HL-60/S4 treated with phorbol 12-myristate 13-acetate at 8.2 ng/mL for 4 days and 3 days (cell line): ENCODE measurements at regions not wholly inside any gene's neighbourhood (a gene's known extent, or its start where the extent isn't known, plus 50 kb on each side); places are given as distances from the start of the nearest gene placed in this dataset.
"Not testable (repeated sequence)": the region's sequence is repeated elsewhere in the genome, so short reads cannot be mapped to it uniquely, and the experiment has no call there.

Source experiments
- in situ Hi-C: fragments of 300-500 bp; cut with MboI; formaldehyde crosslinking; loops from 2 replicates; pipeline ENCODE4 v1.15.0; 2022; ENCODE audit warnings: low sequenced_read_pairs

DNA sequence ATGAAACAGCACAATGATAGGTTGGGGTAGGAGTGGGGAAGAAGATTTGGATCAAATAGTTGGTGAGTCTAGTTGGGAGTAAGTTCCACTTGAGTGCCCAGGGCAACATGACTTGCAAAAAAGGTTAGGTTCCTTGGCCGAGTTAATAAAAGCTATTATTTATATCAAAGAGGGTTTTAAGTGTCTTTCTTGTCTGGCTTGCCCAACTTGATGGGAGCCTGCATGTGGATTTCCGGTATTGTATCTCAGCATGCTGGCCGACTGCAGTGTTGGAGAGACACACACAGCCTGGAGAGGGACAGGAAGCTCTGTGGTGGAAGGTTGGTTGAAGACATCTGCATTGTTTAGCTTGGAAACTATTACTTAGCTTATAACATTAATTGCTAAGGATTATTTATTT lies 449.5 kb upstream of the TBL1XR1 start:
- in situ Hi-C loops: no loop called here

DNA sequence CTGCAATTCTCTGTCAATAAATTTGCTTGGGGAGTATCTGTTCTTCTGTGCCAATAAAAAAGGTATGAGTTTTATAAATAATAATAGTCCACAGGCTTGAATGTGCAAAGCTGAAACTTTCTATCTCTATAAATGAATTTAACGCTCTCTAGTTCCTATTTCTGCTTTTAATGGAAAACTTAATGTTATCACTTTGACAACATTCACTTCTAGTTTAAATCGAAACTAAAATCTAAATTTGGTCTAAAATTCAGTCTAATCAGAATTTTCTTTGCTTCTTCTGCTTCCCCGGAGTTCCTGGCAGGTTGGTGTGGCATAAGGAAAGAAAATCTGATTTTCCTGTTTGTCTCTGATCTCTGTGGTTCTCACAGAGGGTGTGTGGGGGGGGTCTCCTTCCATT lies 450.1 kb upstream of the TBL1XR1 start:
- in situ Hi-C loops: no loop called here

DNA sequence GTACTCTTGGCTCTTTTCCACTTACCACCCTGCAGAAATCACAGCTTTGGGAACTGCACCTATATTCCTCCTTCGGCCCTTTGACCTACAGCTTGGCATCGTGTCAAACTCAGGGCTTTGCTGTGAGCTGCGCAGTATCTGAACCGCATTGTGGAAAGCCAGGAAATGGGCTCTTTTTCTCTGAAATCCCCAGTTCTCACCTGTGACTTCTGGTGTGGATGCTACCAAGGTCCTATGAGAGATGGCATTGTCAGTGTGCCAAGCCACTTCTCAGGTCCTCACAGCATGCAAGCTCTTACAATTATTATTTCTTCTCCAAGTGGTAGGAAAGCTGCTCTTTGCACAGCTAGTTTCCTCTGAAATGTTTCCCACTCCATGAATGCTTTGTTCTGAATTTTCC lies 450.6 kb upstream of the TBL1XR1 start:
- in situ Hi-C loops: no loop called here

DNA sequence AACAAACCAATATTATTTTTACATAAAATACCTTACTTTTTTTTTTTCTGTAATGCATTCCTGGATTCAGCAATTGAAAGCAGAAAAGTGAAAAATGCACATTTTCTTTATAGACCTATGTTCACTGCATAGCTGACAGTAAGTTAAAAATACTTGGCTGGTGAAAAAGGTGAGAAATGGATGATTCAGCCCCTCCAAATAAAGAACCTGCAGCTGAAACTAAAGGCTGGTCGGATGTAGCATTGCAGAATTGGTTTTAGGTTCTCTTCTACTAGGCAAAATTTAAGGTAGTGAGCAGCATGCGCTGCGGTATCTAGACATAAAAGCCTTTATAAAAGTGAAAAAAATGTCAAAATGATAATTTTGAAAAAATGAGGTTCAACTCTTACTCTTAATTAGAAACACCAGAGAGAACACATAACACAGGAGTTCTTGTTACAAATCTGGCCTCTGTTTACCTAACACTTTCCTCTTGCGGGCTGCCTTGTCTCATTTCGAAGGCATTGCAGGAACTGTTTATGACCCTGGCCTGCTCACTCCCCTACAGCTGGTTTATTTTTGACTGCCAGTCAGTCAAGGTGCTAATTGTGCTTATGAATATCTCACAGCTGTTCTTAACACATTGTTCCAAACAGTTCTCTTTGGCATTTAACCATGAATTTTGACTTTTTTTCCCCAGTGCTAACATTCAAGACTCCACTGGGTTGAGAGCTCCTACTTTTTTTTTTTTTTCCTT lies 455.4 kb upstream of the TBL1XR1 start:
- in situ Hi-C loops: no loop called here

DNA sequence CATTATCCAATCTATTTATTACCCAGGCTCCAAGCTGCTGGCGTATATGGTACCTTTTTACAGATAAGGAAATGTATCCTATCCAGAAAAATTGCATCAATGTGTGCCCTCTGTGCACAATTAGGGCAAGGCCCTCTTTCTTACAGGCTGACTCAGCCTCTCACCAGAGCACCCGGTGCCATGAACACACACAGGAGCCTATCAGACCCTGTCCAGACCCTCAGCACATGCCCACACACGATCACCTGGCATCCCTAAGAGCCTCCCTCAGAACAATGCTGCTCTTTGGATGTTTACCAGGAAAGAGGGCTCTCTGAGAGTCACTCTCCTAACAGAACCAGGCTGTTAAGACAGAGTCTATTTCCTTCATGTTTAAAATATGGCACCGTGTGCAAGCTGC lies 460.0 kb upstream of the TBL1XR1 start:
- in situ Hi-C loops: no loop called here

DNA sequence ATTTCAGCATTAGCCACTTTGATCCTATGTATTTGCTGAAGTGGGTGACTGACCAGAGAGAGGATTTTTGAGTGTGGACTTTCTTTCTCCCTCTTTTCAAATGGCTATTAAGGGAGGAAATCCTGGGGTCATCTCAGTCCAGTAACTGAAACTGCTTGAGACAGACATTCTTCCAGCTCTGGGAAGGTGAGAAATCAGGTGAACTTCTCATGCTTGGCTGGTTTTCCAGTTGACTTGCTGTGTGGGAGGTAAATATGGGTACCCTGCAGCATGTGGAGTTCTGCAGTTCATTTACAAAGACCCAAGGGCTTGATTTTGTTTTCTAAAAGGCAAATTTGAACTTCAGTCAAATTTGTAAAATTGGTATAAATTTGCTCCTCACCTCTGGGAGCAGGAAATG lies 461.1 kb upstream of the TBL1XR1 start:
- in situ Hi-C loops: no loop called here

DNA sequence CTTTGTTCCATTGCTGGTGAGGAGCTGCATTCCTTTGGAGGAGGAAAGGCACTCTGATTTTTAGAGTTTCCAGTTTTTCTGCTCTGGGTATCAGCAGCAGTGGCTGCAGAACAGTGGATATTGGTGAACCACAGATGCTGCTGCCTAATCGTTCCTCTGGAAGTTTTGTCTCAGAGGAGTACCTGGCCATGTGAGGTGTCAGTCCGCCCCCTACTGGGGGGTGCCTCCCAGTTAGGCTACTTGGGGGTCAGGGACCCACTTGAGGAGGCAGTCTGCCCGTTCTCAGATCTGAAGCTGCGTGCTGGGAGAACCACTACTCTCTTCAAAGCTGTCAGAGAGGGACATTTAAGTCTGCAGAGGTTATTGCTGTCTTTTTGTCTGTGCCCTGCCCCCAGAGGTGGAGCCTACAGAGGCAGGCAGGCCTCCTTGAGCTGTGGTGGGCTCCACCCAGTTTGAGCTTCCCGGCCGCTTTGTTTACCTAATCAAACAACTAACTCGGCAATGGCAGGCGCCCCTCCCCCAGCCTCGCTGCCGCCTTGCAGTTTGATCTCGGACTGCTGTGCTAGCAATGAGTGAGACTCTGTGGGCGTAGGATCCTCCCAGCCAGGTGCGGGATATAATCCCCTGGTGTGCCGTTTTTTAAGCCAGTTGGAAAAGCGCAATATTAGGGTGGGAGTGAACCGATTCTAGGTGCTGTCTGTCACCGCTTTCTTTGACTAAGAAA lies 467.3 kb upstream of the TBL1XR1 start:
- in situ Hi-C loops: not testable (repeated sequence)

DNA sequence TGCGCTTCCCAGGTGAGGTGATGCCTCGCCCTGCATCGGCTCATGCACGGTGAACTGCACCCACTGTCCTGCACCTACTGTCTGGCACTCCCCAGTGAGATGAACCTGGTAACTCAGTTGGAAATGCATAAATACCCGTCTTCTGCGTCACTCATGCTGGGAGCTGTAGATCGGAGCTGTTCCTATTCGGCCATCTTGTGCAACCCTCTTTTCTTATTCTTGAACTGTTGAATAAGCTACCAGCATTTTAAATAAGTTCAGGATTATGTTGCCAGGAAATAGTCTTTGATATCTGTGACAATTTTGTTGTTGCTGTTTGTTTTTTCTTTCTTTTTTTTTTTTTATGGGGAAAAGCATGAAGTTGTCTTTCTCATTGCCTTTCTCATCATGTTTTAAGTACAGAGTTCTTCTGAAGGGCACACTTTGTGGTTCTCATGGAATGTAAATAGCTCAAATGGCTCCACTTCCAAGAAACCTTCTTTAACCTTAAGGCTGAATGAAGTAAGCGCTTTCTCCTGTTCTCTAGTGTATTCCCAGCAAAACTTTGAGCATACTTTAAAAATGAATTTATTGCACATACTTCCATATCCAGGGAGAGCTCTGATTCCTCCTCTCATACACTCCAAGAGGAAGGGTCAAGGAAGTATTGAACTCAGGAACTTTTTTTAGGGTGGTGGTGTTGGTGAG lies 468.0 kb upstream of the TBL1XR1 start:
- in situ Hi-C loops: no loop called here

DNA sequence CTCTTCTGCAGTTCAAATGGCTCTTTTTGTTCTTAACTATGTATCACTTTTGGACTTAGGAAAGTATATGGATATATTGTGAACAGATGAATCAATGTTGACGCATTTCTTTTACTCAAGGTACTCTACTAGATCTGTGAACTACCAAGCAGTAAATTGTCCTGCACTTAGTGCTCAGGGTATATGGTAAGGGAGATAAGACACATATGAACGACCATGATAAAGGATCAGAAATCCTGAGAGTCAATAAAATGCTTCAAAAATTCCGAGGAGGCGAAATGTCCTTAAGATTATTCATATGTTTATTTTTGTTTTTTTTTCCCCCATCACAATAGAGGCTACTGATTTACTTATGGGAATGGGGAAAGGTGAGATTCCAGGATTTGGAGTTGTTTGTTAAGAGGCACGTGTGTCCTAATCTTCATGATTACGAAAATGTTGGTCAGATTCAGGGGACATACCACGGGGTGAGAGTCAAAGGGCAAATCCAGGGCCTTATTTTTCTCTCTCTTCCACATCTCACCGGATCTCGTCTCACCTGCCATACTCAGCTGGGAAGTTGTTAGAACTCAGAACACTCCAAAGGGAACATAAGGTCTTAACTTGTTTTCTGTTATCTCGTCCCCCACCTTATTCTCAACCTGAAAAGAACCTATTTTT lies 475.1 kb upstream of the TBL1XR1 start:
- in situ Hi-C loops: no loop called here

DNA sequence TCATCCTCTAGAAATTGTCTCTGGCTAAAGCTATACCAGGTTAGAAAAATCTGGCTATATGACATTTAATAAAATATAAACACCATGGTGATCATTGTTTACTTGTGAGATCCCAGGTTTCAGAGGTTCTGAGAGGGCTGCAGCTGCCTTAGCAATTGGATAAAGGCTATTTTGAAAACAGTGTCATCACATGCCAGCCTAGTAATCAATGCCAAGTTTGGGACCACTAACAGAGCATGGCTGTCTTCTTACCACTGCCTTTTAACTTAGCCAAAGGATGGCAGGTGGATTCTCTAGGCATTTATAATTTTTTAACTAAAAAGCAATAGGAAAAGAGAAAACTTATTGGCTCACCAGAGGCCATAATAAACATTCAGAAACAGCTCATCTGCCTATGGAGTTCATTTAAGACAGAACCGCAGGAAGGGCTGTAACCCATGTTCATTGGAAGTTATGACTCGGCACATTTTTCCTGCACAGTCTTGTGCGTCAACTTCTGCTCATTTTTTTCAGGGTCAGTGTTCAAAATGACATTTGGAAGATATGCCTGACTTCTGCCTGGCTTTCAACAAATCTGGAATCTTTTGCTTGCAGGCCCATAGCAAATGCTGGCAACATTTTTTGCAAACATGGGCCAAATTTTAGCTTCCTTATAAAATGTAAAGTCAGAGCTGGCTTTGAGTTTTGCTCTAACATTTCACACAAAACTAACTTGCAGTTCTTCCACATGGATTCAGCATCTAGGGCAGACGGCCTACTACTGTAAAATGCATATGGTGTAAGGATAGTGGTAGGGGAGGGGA lies 476.0 kb upstream of the TBL1XR1 start:
- in situ Hi-C loops: no loop called here

DNA sequence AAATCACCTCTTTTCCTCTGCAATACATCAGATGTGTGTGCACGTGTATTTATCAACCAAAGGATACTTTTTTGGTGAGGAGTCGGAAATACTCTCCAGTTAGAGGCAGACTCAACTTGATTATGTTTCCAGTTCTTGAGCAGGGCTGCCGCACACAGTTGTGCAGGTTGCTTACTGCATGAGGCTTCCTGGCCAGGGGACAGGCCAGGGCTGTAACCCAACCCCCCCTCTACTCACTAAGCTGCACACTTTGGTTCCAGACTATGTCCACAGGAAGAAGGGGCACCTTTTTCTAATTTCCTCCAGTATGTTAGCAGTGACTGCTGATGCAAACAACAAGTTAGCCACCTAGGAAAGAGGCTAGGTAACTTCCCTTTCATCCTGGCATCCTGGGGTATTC lies 476.9 kb upstream of the TBL1XR1 start:
- in situ Hi-C loops: no loop called here

DNA sequence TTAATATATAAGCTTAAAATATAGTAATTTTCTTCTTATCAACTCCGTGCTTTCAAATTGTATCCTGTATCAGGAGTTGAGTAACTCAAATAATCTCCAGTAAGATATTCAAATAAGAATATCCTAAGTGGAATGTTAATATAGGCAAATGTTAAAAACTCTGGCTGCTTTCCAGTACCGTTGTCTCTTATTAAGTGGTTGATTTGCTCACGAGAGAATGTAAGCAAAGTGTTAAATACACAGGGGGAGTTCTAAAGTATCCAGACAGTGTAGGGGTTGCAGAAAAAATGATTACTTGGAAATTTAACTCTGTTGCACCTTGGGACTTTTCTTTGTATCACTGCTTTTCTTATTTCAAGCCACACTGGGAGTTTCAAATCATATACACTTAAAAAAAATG lies 478.9 kb upstream of the TBL1XR1 start:
- in situ Hi-C loops: no loop called here

DNA sequence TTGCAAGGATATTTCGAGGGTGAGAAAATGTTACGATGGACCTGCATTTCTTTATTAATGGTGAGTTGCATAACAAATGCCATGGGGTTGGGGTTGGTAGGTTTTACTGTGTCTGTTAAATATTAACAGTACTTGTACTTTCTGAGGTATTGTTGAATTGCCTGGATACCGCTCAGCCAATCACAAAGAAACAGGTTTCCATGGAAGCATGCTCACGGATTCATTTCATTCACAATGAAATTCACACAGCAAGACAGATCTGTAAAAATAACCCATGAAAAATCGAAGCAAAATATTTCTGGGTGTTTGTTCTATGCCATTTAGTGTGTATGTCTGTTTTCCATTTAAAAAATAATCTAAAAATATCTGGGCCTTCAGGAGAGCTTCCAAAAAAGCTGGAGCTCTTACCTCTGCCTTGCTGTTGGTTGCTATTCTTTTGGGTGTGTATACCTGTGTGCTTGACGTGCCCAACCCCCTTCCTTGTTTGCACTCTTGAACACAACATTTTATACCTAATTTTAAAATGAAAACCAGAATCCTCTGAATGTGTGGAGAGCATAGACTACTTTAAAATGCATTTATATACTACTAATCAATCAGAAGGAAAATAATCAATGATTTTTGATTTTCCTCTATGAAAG lies 479.8 kb upstream of the TBL1XR1 start:
- in situ Hi-C loops: no loop called here

DNA sequence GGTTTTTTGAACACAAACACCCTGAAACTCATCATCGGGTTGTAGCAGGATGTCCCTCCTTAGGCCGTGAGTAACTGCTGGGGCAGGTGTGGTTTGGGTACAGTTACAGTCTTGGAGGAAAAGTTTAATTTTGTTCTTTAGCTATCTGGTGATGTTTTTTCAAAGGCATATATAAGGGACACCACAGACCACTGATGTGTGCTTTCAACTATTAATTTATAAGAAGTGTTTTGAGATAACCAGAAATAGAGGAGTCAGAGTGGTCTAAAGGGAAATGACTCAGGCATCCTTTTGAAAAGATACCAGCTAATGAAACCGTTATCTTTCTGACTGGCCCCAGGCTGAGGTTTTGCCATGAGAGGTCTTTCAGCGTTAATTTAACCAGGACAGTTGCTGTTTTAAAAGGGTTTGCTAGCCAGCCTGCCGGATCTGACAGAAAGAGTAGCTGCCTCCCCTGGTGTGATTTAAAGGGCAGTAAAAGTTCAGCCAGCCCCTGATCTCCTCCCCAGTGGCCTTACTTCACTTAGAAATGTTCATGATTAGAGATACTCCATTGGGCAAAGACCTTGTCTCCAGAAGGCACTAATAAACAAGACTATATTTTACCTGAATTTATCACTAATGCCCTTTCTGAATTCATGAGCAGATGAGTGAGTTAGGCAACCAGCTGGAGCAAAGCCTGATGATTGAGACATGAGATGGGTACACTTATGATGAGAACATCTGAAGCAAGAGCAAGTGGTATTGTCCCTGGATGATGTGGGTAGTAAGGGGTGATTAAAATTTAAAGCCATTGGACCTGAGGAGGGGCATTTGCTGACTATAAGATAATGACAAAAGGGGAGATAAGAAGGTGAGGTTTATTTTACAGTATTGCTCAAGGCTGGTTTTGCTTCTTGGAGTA lies 482.5 kb upstream of the TBL1XR1 start:
- in situ Hi-C loops: no loop called here

DNA sequence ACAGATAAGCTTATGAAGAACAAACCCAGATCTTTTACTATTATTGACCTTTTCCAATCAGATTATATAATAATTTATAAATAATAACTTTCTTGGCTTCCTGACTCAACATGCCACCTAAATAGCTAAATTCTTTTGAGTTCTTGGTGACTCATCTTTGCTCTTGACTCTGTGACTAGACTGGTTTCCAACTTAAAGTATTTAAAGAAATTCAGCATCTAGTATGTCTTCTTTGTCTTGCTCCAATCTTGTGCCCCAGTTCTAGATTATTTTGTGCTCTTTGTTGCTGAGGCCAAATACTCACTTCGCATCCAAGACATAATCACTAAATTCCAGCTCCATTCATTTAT lies 483.2 kb upstream of the TBL1XR1 start:
- in situ Hi-C loops: no loop called here

DNA sequence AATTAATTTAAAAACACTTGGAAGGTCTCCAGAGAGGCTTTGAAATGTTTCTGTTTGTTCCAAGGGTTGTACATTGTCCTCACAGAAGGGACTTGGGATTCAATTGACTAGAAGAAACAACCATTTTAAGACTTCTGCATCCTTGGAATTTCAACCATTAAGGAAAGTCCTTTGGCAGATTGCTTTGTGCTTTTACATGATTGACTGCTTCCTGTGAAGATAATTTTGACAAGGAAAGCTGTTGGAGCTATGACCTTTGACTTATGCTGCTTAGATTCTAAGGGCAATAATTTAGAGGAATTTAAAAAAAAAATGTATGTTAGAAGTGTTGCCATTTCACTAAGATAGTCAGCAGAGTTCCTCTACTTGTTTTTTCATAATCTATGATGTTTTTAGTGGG lies 483.9 kb upstream of the TBL1XR1 start:
- in situ Hi-C loops: no loop called here

DNA sequence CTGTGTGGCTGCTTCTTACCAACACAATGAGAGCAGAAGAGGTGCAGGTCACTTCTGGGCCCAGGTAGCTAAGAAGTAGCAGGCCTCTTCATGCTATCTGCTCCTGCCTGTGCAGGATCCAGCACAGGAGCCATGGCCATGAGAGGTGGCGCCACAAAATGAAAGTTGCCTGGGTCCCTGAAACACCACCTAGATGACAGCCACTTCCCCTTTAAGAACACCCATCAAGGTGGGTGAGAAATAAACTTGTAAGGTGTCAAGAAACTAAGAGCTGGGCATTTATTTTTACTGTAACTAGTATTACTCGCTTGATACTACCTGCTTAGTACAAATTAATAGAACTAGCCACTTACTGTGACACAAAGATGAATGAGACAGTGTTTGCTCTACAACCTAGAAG lies 484.6 kb upstream of the TBL1XR1 start:
- in situ Hi-C loops: no loop called here

DNA sequence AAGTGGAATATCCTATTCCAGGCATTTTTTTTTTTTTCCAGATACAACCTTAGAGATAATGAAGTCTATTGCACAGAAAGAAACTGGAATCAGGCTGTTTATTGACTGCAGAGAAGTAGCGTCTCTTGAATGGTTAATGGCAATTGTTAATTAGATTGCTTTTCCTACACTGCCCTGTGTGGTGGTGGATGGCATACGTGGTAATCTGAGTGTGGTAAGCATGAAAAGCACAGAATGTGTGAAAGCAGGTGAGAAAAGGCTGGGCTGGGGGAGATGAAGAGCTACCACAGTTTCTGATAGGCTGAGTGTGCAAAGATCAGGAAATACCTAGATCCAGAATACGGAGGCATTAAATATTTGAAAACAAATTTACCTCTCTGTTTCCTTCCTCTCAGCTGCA lies 486.3 kb upstream of the TBL1XR1 start:
- in situ Hi-C loops: no loop called here

DNA sequence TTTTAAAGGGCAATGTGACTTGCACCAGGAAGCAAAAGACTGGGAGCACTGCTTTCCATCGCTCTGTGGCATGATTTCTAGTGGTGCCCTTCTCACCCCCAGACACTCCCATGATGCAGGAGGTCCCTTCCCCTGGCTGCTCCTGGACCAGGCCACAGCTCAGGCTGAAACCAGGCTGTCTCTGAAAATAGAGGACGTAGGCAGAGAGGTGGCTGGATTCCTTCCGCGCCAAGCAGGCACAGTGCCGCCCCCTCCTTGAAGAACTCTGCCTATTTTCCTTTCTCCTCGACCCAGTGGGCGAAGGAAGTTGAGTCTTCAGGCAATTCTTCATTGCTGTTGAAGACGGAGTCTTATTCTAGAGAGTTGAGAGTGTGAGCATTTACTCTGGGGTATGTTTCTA lies 489.4 kb upstream of the TBL1XR1 start:
- in situ Hi-C loops: no loop called here
